T-cell (primary cell): ENCODE measurements at regions not wholly inside any gene's neighbourhood (a gene's known extent, or its start where the extent isn't known, plus 50 kb on each side); places are given as distances from the start of the nearest gene placed in this dataset.

ENCODE experiments used
- ATAC-seq, 4 experiments: fragments of 200-7000 bp in 3 of 4; fragments of 150-1000 bp in 1 of 4; cut with Tn5 transposase; replicated peaks in 1 of 4; 1 replicate in 3 of 4; 2 replicates in 1 of 4; pipeline ENCODE4 v1.10.0; 2021; ENCODE audit warnings: moderate library complexity in 3 of 4, mild to moderate bottlenecking in 2 of 4, moderate number of reproducible peaks in 1 of 4
- CTCF ChIA-PET, 2 donors: fragments of 300-600 bp; sonication (Branson Sonifier 250); formaldehyde crosslinking; loops; one replicate each; lab custom pipeline; 2022; ENCODE audit warnings: antibody characterized with exemption in 2 of 2; lab: Charles Lee
- POLR2A ChIA-PET, 2 donors: fragments of 300-600 bp; sonication (Branson Sonifier 250); formaldehyde crosslinking; loops; one replicate each; lab custom pipeline; 2022; ENCODE audit warnings: antibody characterized with exemption in 2 of 2; lab: Charles Lee
- DNase-seq, 35 experiments: peaks; one replicate each; pipeline versions ENCODE4 v3.0.0 to v3.0.0-alpha.2; 2013 to 2023
- H3K27ac ChIP-seq: one replicate; pipeline ENCODE4 v1.5.1; 2013; ENCODE audit warnings: low read length
- H3K27me3 ChIP-seq, 2 experiments: replicated peaks in 1 of 2; 1 replicate in 1 of 2; 2 replicates in 1 of 2; pipeline versions ENCODE4 v1.6.1 to v1.7.0; 2013; ENCODE audit warnings: low read length in 1 of 2, mixed read lengths in 1 of 2; ENCODE audit not compliant: control insufficient read depth in 2 of 2, insufficient read depth in 2 of 2; ENCODE audit errors: extremely low read depth in 1 of 2
- H3K36me3 ChIP-seq, 2 donors: 1 replicate in 1 of 2; 2 replicates in 1 of 2; pipeline versions ENCODE4 v1.6.1 to v1.7.0; 2013; ENCODE audit warnings: low read length in 1 of 2; ENCODE audit not compliant: control insufficient read depth in 2 of 2, insufficient read depth in 1 of 2; ENCODE audit errors: extremely low read depth in 1 of 2
- H3K4me1 ChIP-seq, 2 experiments: 1 replicate in 1 of 2; 2 replicates in 1 of 2; pipeline versions ENCODE4 v1.6.1 to v1.7.0; 2013; ENCODE audit warnings: low read length in 2 of 2, mixed read lengths in 1 of 2; ENCODE audit not compliant: insufficient read depth in 2 of 2, control insufficient read depth in 1 of 2; ENCODE audit errors: extremely low read depth in 1 of 2
- H3K4me3 ChIP-seq, 2 donors: 1 replicate in 1 of 2; 2 replicates in 1 of 2; pipeline versions ENCODE4 v1.5.1 to v1.7.0; 2013; ENCODE audit warnings: mild to moderate bottlenecking in 2 of 2, low read length in 1 of 2, moderate library complexity in 1 of 2; ENCODE audit not compliant: control insufficient read depth in 1 of 2; ENCODE audit errors: extremely low read depth in 1 of 2
- H3K9me3 ChIP-seq: 2 replicates; pipeline ENCODE4 v1.7.0; 2013
- H3K27ac Mint-ChIP-seq, 2 donors: one replicate each; pipeline ENCODE4 v1.8.0; 2020 to 2021; ENCODE audit warnings: mild to moderate bottlenecking in 2 of 2, mixed read lengths in 2 of 2
- H3K27me3 Mint-ChIP-seq, 2 donors: one replicate each; pipeline ENCODE4 v1.8.0; 2021 to 2022; ENCODE audit warnings: mixed read lengths in 2 of 2
- H3K36me3 Mint-ChIP-seq: one replicate; pipeline ENCODE4 v1.8.0; 2021; ENCODE audit warnings: mixed read lengths
- H3K4me1 Mint-ChIP-seq, 3 donors: one replicate each; pipeline ENCODE4 v1.8.0; 2020 to 2022; ENCODE audit warnings: mixed read lengths in 3 of 3, mild to moderate bottlenecking in 1 of 3
- H3K4me3 Mint-ChIP-seq, 3 donors: one replicate each; pipeline ENCODE4 v1.8.0; 2020 to 2022; ENCODE audit warnings: mild to moderate bottlenecking in 3 of 3, mixed read lengths in 3 of 3, moderate library complexity in 3 of 3
- H3K9me3 Mint-ChIP-seq, 3 donors: one replicate each; pipeline ENCODE4 v1.8.0; 2020 to 2022; ENCODE audit warnings: mixed read lengths in 3 of 3
- WGBS: methylation state at CpG from one replicate; pipeline ENCODE4 v1.1.5; 2013; ENCODE audit warnings: missing lambda C conversion rate; ENCODE audit not compliant: insufficient coverage; 5-methylcytosine and 5-hydroxymethylcytosine counted together

- peaks cover 0 to 6% of the 10 kb centered on the region in 2 experiments for H3K4me1 ChIP-seq
- WGBS, result 73% methylated on average over 19 of the region's 22 CpGs
- H3K4me3 ChIP-seq, result no peak overlapping the region
- DNase-seq (peak in 2 of 35 experiments; percentile 8 to 34), ATAC-seq (peak in 2 of 4 experiments; percentile 38 to 42)
- H3K27me3 Mint-ChIP-seq, result peaks cover 7 to 16% of the 10 kb centered on the region in 2 donors
- peaks cover 0 to 13% of the 10 kb centered on the region in 2 experiments for H3K27me3 ChIP-seq
- peak overlapping the region in 1 of 3 donors; percentile 35 for H3K4me3 Mint-ChIP-seq
- H3K9me3 ChIP-seq, result no peaks in the 10 kb centered on the region
- H3K36me3 ChIP-seq, result no peaks in the 10 kb centered on the region
- H3K36me3 Mint-ChIP-seq, result no peaks in the 10 kb centered on the region
- H3K27ac Mint-ChIP-seq, result peak overlapping the region in 1 of 2 donors; percentile 13
- no peak overlapping the region for H3K27ac ChIP-seq
- H3K9me3 Mint-ChIP-seq, result no peaks in the 10 kb centered on the region
- ChIA-PET CTCF (no interaction called here), POLR2A (no interaction called here)
- H3K4me1 Mint-ChIP-seq, result peaks cover 0 to 9% (median 4%) of the 10 kb centered on the region in 3 donors
These were observed 52.9 kb upstream of the RTL6 start for GRCh38 chr22:44550711-44551491.

- WGBS, result 83% methylated on average over 1 of the region's 6 CpGs
- DNase-seq (no peak), ATAC-seq (no peak)
- POLR2A ChIA-PET, result interaction anchor here in 1 of 2 donors (0.6 kb wide), 1 partner anchor 9 kb away, joined by 4 read pairs; no protein-coding TSS in a partner anchor
- no peaks in the 10 kb centered on the region for H3K9me3 ChIP-seq
- Mint-ChIP-seq H3K27me3 (peaks cover 9 to 17% of the 10 kb centered on the region in 2 donors), H3K27ac (no peak overlapping the region), H3K4me3 (no peak overlapping the region), H3K4me1 (peaks cover 0 to 9% (median 4%) of the 10 kb centered on the region in 3 donors), H3K9me3 (no peaks in the 10 kb centered on the region), H3K36me3 (no peaks in the 10 kb centered on the region)
- H3K4me3 ChIP-seq, result no peak overlapping the region
- H3K27me3 ChIP-seq, result peaks cover 0 to 21% of the 10 kb centered on the region in 2 experiments
- no peaks in the 10 kb centered on the region for H3K36me3 ChIP-seq
- peaks cover 0 to 6% of the 10 kb centered on the region in 2 experiments for H3K4me1 ChIP-seq
- CTCF ChIA-PET, result interaction anchor here in 1 of 2 donors (0.6 kb wide), 1 partner anchor 289 kb away, joined by 3 read pairs; no protein-coding TSS in a partner anchor
- no peak overlapping the region for H3K27ac ChIP-seq
These were observed 51.7 kb upstream of the RTL6 start for GRCh38 chr22:44549701-44550100.

GRCh38 chr22:44548981-44549380, 50.9 kb upstream of the RTL6 start:
- Histone ChIP-seq H3K9me3 (no peaks in the 10 kb centered on the region), H3K4me1 (peaks cover 0 to 6% of the 10 kb centered on the region in 2 experiments), H3K27ac (no peak overlapping the region), H3K4me3 (no peak overlapping the region), H3K27me3 (peaks cover 0 to 22% of the 10 kb centered on the region in 2 experiments), H3K36me3 (no peaks in the 10 kb centered on the region)
- ChIA-PET POLR2A (no interaction called here), CTCF (no interaction called here)
- H3K27ac Mint-ChIP-seq, result no peak overlapping the region
- no peak overlapping the region for H3K4me3 Mint-ChIP-seq
- DNase-seq (no peak), ATAC-seq (no peak)
- WGBS, result 100% methylated on average over 7 of the region's 10 CpGs
- H3K36me3 Mint-ChIP-seq, result no peaks in the 10 kb centered on the region
- H3K27me3 Mint-ChIP-seq, result peaks cover 15 to 19% of the 10 kb centered on the region in 2 donors
- no peaks in the 10 kb centered on the region for H3K9me3 Mint-ChIP-seq
- H3K4me1 Mint-ChIP-seq, result peaks cover 0 to 9% (median 4%) of the 10 kb centered on the region in 3 donors
